ENCODE measurements at regions not wholly inside any gene's neighbourhood (a gene's known extent, or its start where the extent isn't known, plus 50 kb on each side); places are given as distances from the start of the nearest gene placed in this dataset.

GRCh38 chr6:19331089-19331488, 506.1 kb upstream of the ID4 start:
- Histone ChIP-seq H3K27ac (ENCODE audit: insufficient read depth, low read depth, low read length) (no peak overlapping the region), H3K9me1 (replicated peaks; ENCODE audit: control insufficient read depth, extremely low read depth, insufficient read depth, low read length) (no peaks in the 10 kb centered on the region), H3K79me2 (ENCODE audit: control insufficient read depth, insufficient read depth, low read length) (no peaks in the 10 kb centered on the region), H3K4me2 (ENCODE audit: insufficient read depth, low read length) (no peak overlapping the region), H3K4me1 (ENCODE audit: control insufficient read depth, extremely low read depth, insufficient read depth, low read length) (no peaks in the 10 kb centered on the region), H3K9ac (replicated peaks; ENCODE audit: extremely low read depth, insufficient read depth, low read length) (no peak overlapping the region), H2AFZ (ENCODE audit: low read depth, low read length) (no peak overlapping the region), H3K27me3 (ENCODE audit: control insufficient read depth in 2 of 2, insufficient read depth in 2 of 2, low read length in 2 of 2) (no peaks in the 10 kb centered on the region), H4K20me1 (replicated peaks; ENCODE audit: control insufficient read depth, extremely low read depth, insufficient read depth, low read length) (no peaks in the 10 kb centered on the region), H3K9me3 (replicated peaks; ENCODE audit: control insufficient read depth, insufficient read depth, low read length) (peaks cover 4% of the 10 kb centered on the region), H3K4me3 (replicated peaks in 1 of 3; ENCODE audit: insufficient read depth in 1 of 3, low read depth in 1 of 3, low read length in 3 of 3) (no peak overlapping the region), H3K36me3 (ENCODE audit: control insufficient read depth in 2 of 2, extremely low read depth in 1 of 2, insufficient read depth in 2 of 2, low read length in 2 of 2) (no peaks in the 10 kb centered on the region)
- dilution Hi-C loops (cut with MboI; ENCODE audit: extremely low pct_ligation_motif_present, low sequenced_read_pairs) = no loop called here
- intact Hi-C loops (cut with micrococcal nuclease) = no loop called here
- DNase-seq (ENCODE audit: low read depth, low spot score) = no peak
- TF ChIP-seq FOS (IDR thresholded peaks at IDR 0.05; ENCODE audit: borderline replicate concordance, insufficient read depth, low read length) (no peak), MYC (IDR thresholded peaks at IDR 0.05; ENCODE audit: low read depth, low read length) (no peak), EZH2 (IDR thresholded peaks at IDR 0.05; ENCODE audit: borderline replicate concordance, low read depth, low read length, severe bottlenecking) (no peak), JUN (IDR thresholded peaks at IDR 0.05; ENCODE audit: borderline replicate concordance, insufficient read depth, insufficient read length, low read depth) (no peak), CTCF (IDR thresholded peaks at IDR 0.05; ENCODE audit: extremely low read depth in 1 of 2, insufficient read depth in 1 of 2, low read depth in 1 of 2, low read length in 2 of 2) (no peak), POLR2AphosphoS5 (IDR thresholded peaks at IDR 0.05; ENCODE audit: insufficient read depth, low read depth, low read length) (no peak), POLR2A (IDR thresholded peaks at IDR 0.05; ENCODE audit: low read depth, low read length) (no peak), GATA2 (IDR thresholded peaks at IDR 0.05; ENCODE audit: insufficient read depth, insufficient read length, low read depth, low read length) (no peak), MAX (IDR thresholded peaks at IDR 0.05; ENCODE audit: insufficient read depth, insufficient read length) (no peak)
- ChIA-PET CTCF (no interaction called here), POLR2A (no interaction called here)
- no TSS peak for BruUV-seq (replicated peaks)
- no peak for FAIRE-seq

Data from endothelial cell of umbilical vein (primary cell).